ENCODE measurements at regions not wholly inside any gene's neighbourhood (a gene's known extent, or its start where the extent isn't known, plus 50 kb on each side); places are given as distances from the start of the nearest gene placed in this dataset.

DNA sequence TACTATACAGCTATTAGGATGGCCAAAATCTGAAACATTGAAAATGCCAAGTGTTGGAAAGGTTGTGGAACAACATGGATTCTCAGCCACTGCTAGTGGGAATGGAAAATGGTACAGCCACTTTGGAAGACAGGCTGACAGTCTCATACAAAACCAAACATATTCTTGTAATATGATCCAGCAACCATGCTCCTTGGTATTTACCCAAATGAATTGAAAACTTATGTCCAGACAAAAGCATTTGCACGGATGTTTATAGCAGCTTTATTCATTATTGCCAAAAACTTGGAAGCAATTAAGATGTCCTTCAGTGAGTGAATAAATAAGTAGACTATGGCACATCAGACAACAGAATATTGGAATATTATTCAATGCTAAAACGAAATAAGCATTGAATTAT is 105.8 kb upstream of the DCLK2 start:
- no peaks in the 10 kb centered on the region for H3K27me3 ChIP-seq (ENCODE audit: insufficient read depth, low read length)
- H3K4me3 ChIP-seq (ENCODE audit: low read depth, low read length) = no peak overlapping the region
- H3K36me3 ChIP-seq (ENCODE audit: control insufficient read depth in 1 of 2, insufficient read depth in 2 of 2, low read length in 2 of 2) = no peaks in the 10 kb centered on the region
- H3K9me3 ChIP-seq (ENCODE audit: insufficient read depth, low read depth, low read length) = no peaks in the 10 kb centered on the region
- no peak for DNase-seq
- no peak overlapping the region for H2BK120ac ChIP-seq (ENCODE audit: insufficient read depth, low read length, poor library complexity)
- H4K12ac ChIP-seq (ENCODE audit: low read depth, low read length) = no peak overlapping the region
- H2BK12ac ChIP-seq (ENCODE audit: low read length) = no peak overlapping the region
- no peak overlapping the region for H2AK5ac ChIP-seq (ENCODE audit: low read length)
- H3K4me2 ChIP-seq (ENCODE audit: low read length) = no peak overlapping the region
- H2AFZ ChIP-seq (ENCODE audit: insufficient read depth, low read length, poor library complexity) = no peak overlapping the region
- no peak overlapping the region for H3K23ac ChIP-seq (ENCODE audit: low read length)
- WGBS (ENCODE audit: extremely low coverage, insufficient coverage, insufficient read length) = no CpG with 5 or more reads among the region's 2 CpGs
- no peak overlapping the region for H3K4ac ChIP-seq (ENCODE audit: low read depth, low read length)
- H3K79me2 ChIP-seq (ENCODE audit: control insufficient read depth, insufficient read depth, low read length, poor library complexity) = no peaks in the 10 kb centered on the region
- no peak overlapping the region for H4K8ac ChIP-seq (ENCODE audit: low read depth, low read length)
- H2BK5ac ChIP-seq (ENCODE audit: low read depth, low read length, poor library complexity) = no peak overlapping the region
- no peak overlapping the region for H3K14ac ChIP-seq (ENCODE audit: low read length)
- no peak overlapping the region for H3K27ac ChIP-seq (ENCODE audit: low read depth, low read length)
- no peaks in the 10 kb centered on the region for H3K79me1 ChIP-seq (ENCODE audit: low read length)
- no peak overlapping the region for H4K91ac ChIP-seq (ENCODE audit: low read depth, low read length)
- no peak overlapping the region for H3K18ac ChIP-seq (ENCODE audit: low read length)
- H3K4me1 ChIP-seq (ENCODE audit: control insufficient read depth in 1 of 2, insufficient read depth in 2 of 2, low read length in 2 of 2) = no peaks in the 10 kb centered on the region
- H3K9ac ChIP-seq (ENCODE audit: low read length) = no peak overlapping the region

DNA sequence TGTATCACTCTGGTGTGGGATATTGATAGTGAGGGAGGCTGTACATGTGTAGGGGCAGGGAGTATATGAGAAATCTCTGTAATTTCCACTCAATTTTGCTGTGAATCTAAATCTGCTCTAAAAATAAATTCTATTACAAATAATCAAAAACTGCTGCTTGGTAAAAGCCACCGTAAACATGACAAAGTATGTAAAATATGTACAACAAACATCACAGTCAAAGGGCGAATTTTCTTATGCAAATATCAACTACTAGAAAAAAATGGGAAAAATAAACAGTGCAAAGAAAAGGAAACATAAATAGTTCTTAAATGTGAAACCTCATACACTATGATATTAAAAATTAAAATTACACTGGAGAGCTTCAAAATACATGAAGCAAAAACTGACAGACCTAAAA is 105.1 kb upstream of the DCLK2 start:
- Histone ChIP-seq H3K9ac (ENCODE audit: low read length) (no peak overlapping the region), H3K27ac (ENCODE audit: low read depth, low read length) (no peak overlapping the region), H3K4me3 (ENCODE audit: low read depth, low read length) (no peak overlapping the region), H4K8ac (ENCODE audit: low read depth, low read length) (no peak overlapping the region), H4K12ac (ENCODE audit: low read depth, low read length) (no peak overlapping the region), H3K4me2 (ENCODE audit: low read length) (no peak overlapping the region), H3K27me3 (ENCODE audit: insufficient read depth, low read length) (no peaks in the 10 kb centered on the region), H2BK5ac (ENCODE audit: low read depth, low read length, poor library complexity) (no peak overlapping the region), H3K18ac (ENCODE audit: low read length) (no peak overlapping the region), H3K4ac (ENCODE audit: low read depth, low read length) (no peak overlapping the region), H2AK5ac (ENCODE audit: low read length) (no peak overlapping the region), H3K14ac (ENCODE audit: low read length) (no peak overlapping the region), H3K23ac (ENCODE audit: low read length) (no peak overlapping the region), H3K9me3 (ENCODE audit: insufficient read depth, low read depth, low read length) (no peaks in the 10 kb centered on the region), H3K36me3 (ENCODE audit: control insufficient read depth in 1 of 2, insufficient read depth in 2 of 2, low read length in 2 of 2) (no peaks in the 10 kb centered on the region), H4K91ac (ENCODE audit: low read depth, low read length) (no peak overlapping the region), H3K79me1 (ENCODE audit: low read length) (no peaks in the 10 kb centered on the region), H2BK120ac (ENCODE audit: insufficient read depth, low read length, poor library complexity) (no peak overlapping the region), H3K79me2 (ENCODE audit: control insufficient read depth, insufficient read depth, low read length, poor library complexity) (no peaks in the 10 kb centered on the region), H2BK12ac (ENCODE audit: low read length) (no peak overlapping the region), H2AFZ (ENCODE audit: insufficient read depth, low read length, poor library complexity) (no peak overlapping the region), H3K4me1 (ENCODE audit: control insufficient read depth in 1 of 2, insufficient read depth in 2 of 2, low read length in 2 of 2) (no peaks in the 10 kb centered on the region)
- WGBS (ENCODE audit: extremely low coverage, insufficient coverage, insufficient read length) = no CpG with 5 or more reads among the region's 2 CpGs
- no peak for DNase-seq

DNA sequence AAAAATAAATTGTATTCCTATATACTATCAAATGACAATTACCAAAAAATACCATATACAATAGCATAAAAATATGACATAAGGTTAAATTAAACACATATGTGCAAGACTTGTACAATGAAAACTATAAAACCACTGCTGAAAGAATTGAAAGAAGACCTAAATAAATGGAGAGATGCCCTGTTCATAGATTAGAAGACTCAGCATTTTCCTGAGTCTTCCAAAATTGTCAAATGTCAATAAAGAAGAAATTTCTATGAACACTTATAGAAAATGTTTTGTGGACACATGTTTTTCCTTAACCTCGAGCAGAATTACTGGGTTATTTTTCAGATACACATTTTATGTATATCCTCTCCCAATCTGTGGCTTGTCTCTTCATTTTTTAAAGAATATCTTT is 103.1 kb upstream of the DCLK2 start:
- H2AK5ac ChIP-seq (ENCODE audit: low read length) = no peak overlapping the region

DNA sequence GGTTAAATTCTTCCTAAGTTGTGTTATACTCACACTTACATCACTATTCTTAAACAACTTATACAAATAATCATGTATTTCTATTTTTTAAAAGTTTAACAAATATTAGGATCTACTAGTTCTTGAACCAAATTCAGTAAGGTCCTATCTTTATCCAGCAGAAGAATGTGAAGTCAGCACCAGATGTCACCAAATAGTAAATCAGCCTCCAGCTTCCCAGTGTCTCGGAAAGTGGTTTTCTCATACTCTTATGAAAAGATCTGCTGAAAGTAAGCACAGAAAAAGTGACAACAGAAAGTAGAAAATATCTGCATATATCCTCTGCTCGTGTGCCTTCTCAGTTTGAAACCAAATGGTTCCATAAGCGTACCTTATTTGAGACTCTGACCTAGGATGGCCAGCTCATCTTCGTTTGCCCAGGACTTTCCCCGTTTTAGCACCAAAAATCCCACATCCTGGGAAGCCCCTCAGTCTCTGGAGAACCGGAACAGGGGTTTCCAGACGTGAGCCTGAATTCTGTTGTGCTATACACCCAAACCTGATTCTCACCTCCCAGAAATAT is 98.0 kb upstream of the DCLK2 start:
- no peak for DNase-seq
- H3K79me1 ChIP-seq (ENCODE audit: low read length) = peaks cover 4% of the 10 kb centered on the region
- no peak overlapping the region for H3K18ac ChIP-seq (ENCODE audit: low read length)

More for the DNA sequence above, 103.1 kb upstream of the DCLK2 start:
- no peak overlapping the region for H3K27ac ChIP-seq (ENCODE audit: low read depth, low read length)
- no peak overlapping the region for H4K8ac ChIP-seq (ENCODE audit: low read depth, low read length)
- no peaks in the 10 kb centered on the region for H3K9me3 ChIP-seq (ENCODE audit: insufficient read depth, low read depth, low read length)
- no peak overlapping the region for H3K18ac ChIP-seq (ENCODE audit: low read length)
- no peak overlapping the region for H3K4me3 ChIP-seq (ENCODE audit: low read depth, low read length)
- H3K79me2 ChIP-seq (ENCODE audit: control insufficient read depth, insufficient read depth, low read length, poor library complexity) = no peaks in the 10 kb centered on the region
- H3K4me1 ChIP-seq (ENCODE audit: control insufficient read depth in 1 of 2, insufficient read depth in 2 of 2, low read length in 2 of 2) = no peaks in the 10 kb centered on the region
- no peaks in the 10 kb centered on the region for H3K27me3 ChIP-seq (ENCODE audit: insufficient read depth, low read length)
- no peak overlapping the region for H3K14ac ChIP-seq (ENCODE audit: low read length)
- H2BK5ac ChIP-seq (ENCODE audit: low read depth, low read length, poor library complexity) = no peak overlapping the region
- no peak overlapping the region for H2AFZ ChIP-seq (ENCODE audit: insufficient read depth, low read length, poor library complexity)
- no peak overlapping the region for H3K23ac ChIP-seq (ENCODE audit: low read length)
- no peaks in the 10 kb centered on the region for H3K79me1 ChIP-seq (ENCODE audit: low read length)
- H2BK120ac ChIP-seq (ENCODE audit: insufficient read depth, low read length, poor library complexity) = no peak overlapping the region
- no CpG with 5 or more reads among the region's 1 CpG for WGBS (ENCODE audit: extremely low coverage, insufficient coverage, insufficient read length)
- H3K4me2 ChIP-seq (ENCODE audit: low read length) = no peak overlapping the region
- no peak for DNase-seq
- no peaks in the 10 kb centered on the region for H3K36me3 ChIP-seq (ENCODE audit: control insufficient read depth in 1 of 2, insufficient read depth in 2 of 2, low read length in 2 of 2)
- H3K9ac ChIP-seq (ENCODE audit: low read length) = no peak overlapping the region
- no peak overlapping the region for H4K91ac ChIP-seq (ENCODE audit: low read depth, low read length)
- H3K4ac ChIP-seq (ENCODE audit: low read depth, low read length) = no peak overlapping the region
- no peak overlapping the region for H4K12ac ChIP-seq (ENCODE audit: low read depth, low read length)
- H2BK12ac ChIP-seq (ENCODE audit: low read length) = no peak overlapping the region

More for the DNA sequence above, 98.0 kb upstream of the DCLK2 start:
- Histone ChIP-seq H3K14ac (ENCODE audit: low read length) (no peak overlapping the region), H3K4me2 (ENCODE audit: low read length) (no peak overlapping the region), H3K36me3 (ENCODE audit: control insufficient read depth in 1 of 2, insufficient read depth in 2 of 2, low read length in 2 of 2) (no peaks in the 10 kb centered on the region), H3K4me3 (ENCODE audit: low read depth, low read length) (no peak overlapping the region), H4K8ac (ENCODE audit: low read depth, low read length) (no peak overlapping the region), H3K23ac (ENCODE audit: low read length) (no peak overlapping the region), H2AFZ (ENCODE audit: insufficient read depth, low read length, poor library complexity) (no peak overlapping the region), H2BK12ac (ENCODE audit: low read length) (no peak overlapping the region), H4K91ac (ENCODE audit: low read depth, low read length) (no peak overlapping the region), H3K9me3 (ENCODE audit: insufficient read depth, low read depth, low read length) (no peaks in the 10 kb centered on the region), H3K27ac (ENCODE audit: low read depth, low read length) (no peak overlapping the region), H2BK5ac (ENCODE audit: low read depth, low read length, poor library complexity) (no peak overlapping the region), H3K27me3 (ENCODE audit: insufficient read depth, low read length) (no peaks in the 10 kb centered on the region), H3K79me2 (ENCODE audit: control insufficient read depth, insufficient read depth, low read length, poor library complexity) (no peaks in the 10 kb centered on the region), H3K4ac (ENCODE audit: low read depth, low read length) (no peak overlapping the region), H3K9ac (ENCODE audit: low read length) (no peak overlapping the region), H3K4me1 (ENCODE audit: control insufficient read depth in 1 of 2, insufficient read depth in 2 of 2, low read length in 2 of 2) (peaks cover 0 to 5% of the 10 kb centered on the region in 2 experiments), H2BK120ac (ENCODE audit: insufficient read depth, low read length, poor library complexity) (no peak overlapping the region), H2AK5ac (ENCODE audit: low read length) (no peak overlapping the region), H4K12ac (ENCODE audit: low read depth, low read length) (no peak overlapping the region)
- WGBS (ENCODE audit: extremely low coverage, insufficient coverage, insufficient read length) = no CpG with 5 or more reads among the region's 7 CpGs

Measured in trophoblast cell (in vitro differentiated cells and primary cell).